ENCODE measurements at regions not wholly inside any gene's neighbourhood (a gene's known extent, or its start where the extent isn't known, plus 50 kb on each side); places are given as distances from the start of the nearest gene placed in this dataset.

DNA sequence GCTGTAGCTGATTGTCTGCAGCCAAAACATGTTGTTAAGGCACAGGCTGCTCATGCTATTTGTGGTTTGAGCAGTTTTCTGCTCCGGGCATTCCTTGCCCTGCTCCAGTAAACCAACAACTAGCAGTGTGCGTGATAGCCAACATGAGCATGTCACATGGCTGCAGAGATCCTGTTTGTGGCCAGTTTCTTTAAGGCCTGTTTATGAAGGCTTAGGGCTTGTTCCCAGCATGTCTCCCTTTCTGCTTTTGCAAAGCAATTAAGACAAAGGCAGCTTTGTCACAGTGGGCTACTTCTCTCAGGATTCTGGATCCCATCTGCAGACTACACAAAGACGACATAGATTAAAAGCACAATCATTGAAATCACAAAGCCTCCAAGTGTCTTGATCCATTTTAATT lies 160.5 kb downstream of the ZNF518B start:
- no peak for TF ChIP-seq NRF1 (conservative IDR thresholded peaks at IDR 0.05; ENCODE audit: low read depth, low read length)
- TF ChIP-seq, protein P1, sequence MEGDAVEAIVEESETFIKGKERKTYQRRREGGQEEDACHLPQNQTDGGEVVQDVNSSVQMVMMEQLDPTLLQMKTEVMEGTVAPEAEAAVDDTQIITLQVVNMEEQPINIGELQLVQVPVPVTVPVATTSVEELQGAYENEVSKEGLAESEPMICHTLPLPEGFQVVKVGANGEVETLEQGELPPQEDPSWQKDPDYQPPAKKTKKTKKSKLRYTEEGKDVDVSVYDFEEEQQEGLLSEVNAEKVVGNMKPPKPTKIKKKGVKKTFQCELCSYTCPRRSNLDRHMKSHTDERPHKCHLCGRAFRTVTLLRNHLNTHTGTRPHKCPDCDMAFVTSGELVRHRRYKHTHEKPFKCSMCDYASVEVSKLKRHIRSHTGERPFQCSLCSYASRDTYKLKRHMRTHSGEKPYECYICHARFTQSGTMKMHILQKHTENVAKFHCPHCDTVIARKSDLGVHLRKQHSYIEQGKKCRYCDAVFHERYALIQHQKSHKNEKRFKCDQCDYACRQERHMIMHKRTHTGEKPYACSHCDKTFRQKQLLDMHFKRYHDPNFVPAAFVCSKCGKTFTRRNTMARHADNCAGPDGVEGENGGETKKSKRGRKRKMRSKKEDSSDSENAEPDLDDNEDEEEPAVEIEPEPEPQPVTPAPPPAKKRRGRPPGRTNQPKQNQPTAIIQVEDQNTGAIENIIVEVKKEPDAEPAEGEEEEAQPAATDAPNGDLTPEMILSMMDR (IDR thresholded peaks at IDR 0.05 in 2 of 3, conservative IDR thresholded peaks at IDR 0.05 in 1 of 3; ENCODE audit: control insufficient read depth in 2 of 3, extremely low read depth in 1 of 3, insufficient read depth in 1 of 3, low read depth in 3 of 3, low read length in 3 of 3): no peak
